ENCODE measurements at regions not wholly inside any gene's neighbourhood (a gene's known extent, or its start where the extent isn't known, plus 50 kb on each side); places are given as distances from the start of the nearest gene placed in this dataset.

- H2AFZ ChIP-seq (ENCODE audit: low read depth), result no peak overlapping the region
- H3K27me3 ChIP-seq (ENCODE audit: insufficient read depth, low read depth), result no peaks in the 10 kb centered on the region
- no peak overlapping the region for H3K4me2 ChIP-seq
- no peak for TF ChIP-seq CTCF (conservative IDR thresholded peaks at IDR 0.05; ENCODE audit: low read depth, low read length)
- H3K4me1 ChIP-seq (ENCODE audit: low read depth, poor library complexity, severe bottlenecking), result no peaks in the 10 kb centered on the region
- H3K36me3 ChIP-seq (ENCODE audit: insufficient read depth), result no peaks in the 10 kb centered on the region
- H3K79me2 ChIP-seq (ENCODE audit: insufficient read depth, low read depth), result no peaks in the 10 kb centered on the region
- no peak overlapping the region for H3K9ac ChIP-seq
- H4K20me1 ChIP-seq (ENCODE audit: insufficient read depth), result no peaks in the 10 kb centered on the region
- H3K27ac ChIP-seq, result no peak overlapping the region
- H3K4me3 ChIP-seq (IDR thresholded peaks at IDR 0.05; ENCODE audit: insufficient read depth, low read depth, low read length), result no peak overlapping the region
These were observed 309.7 kb upstream of the RBMS3 start for GRCh38 chr3:28971156-28971555.

GRCh38 chr3:28972921-28973320, 307.9 kb upstream of the RBMS3 start:
- no peak overlapping the region for H3K9ac ChIP-seq
- no peak for TF ChIP-seq CTCF (conservative IDR thresholded peaks at IDR 0.05; ENCODE audit: low read depth, low read length)
- H3K4me2 ChIP-seq, result no peak overlapping the region
- no peaks in the 10 kb centered on the region for H3K4me1 ChIP-seq (ENCODE audit: low read depth, poor library complexity, severe bottlenecking)
- no peak overlapping the region for H2AFZ ChIP-seq (ENCODE audit: low read depth)
- no peaks in the 10 kb centered on the region for H4K20me1 ChIP-seq (ENCODE audit: insufficient read depth)
- H3K36me3 ChIP-seq (ENCODE audit: insufficient read depth), result no peaks in the 10 kb centered on the region
- H3K27ac ChIP-seq, result no peak overlapping the region
- no peak overlapping the region for H3K4me3 ChIP-seq (IDR thresholded peaks at IDR 0.05; ENCODE audit: insufficient read depth, low read depth, low read length)
- no peaks in the 10 kb centered on the region for H3K79me2 ChIP-seq (ENCODE audit: insufficient read depth, low read depth)
- no peaks in the 10 kb centered on the region for H3K27me3 ChIP-seq (ENCODE audit: insufficient read depth, low read depth)

- no peak overlapping the region for H3K4me3 ChIP-seq (IDR thresholded peaks at IDR 0.05; ENCODE audit: insufficient read depth, low read depth, low read length)
- no peaks in the 10 kb centered on the region for H3K36me3 ChIP-seq (ENCODE audit: insufficient read depth)
- no peak for TF ChIP-seq CTCF (conservative IDR thresholded peaks at IDR 0.05; ENCODE audit: low read depth, low read length)
- H3K9ac ChIP-seq, result no peak overlapping the region
- H4K20me1 ChIP-seq (ENCODE audit: insufficient read depth), result no peaks in the 10 kb centered on the region
- H3K27me3 ChIP-seq (ENCODE audit: insufficient read depth, low read depth), result no peaks in the 10 kb centered on the region
- no peaks in the 10 kb centered on the region for H3K4me1 ChIP-seq (ENCODE audit: low read depth, poor library complexity, severe bottlenecking)
- no peaks in the 10 kb centered on the region for H3K79me2 ChIP-seq (ENCODE audit: insufficient read depth, low read depth)
- no peak overlapping the region for H3K27ac ChIP-seq
- H3K4me2 ChIP-seq, result no peak overlapping the region
- H2AFZ ChIP-seq (ENCODE audit: low read depth), result no peak overlapping the region
These were observed 307.3 kb upstream of the RBMS3 start for GRCh38 chr3:28973609-28974008.

GRCh38 chr3:28978092-28978491, 302.8 kb upstream of the RBMS3 start:
- Histone ChIP-seq H3K4me2 (no peak overlapping the region), H3K79me2 (ENCODE audit: insufficient read depth, low read depth) (no peaks in the 10 kb centered on the region), H2AFZ (ENCODE audit: low read depth) (no peak overlapping the region), H3K36me3 (ENCODE audit: insufficient read depth) (no peaks in the 10 kb centered on the region), H3K9ac (no peak overlapping the region), H3K4me1 (ENCODE audit: low read depth, poor library complexity, severe bottlenecking) (no peaks in the 10 kb centered on the region), H3K27me3 (ENCODE audit: insufficient read depth, low read depth) (no peaks in the 10 kb centered on the region), H4K20me1 (ENCODE audit: insufficient read depth) (no peaks in the 10 kb centered on the region), H3K27ac (no peak overlapping the region), H3K4me3 (IDR thresholded peaks at IDR 0.05; ENCODE audit: insufficient read depth, low read depth, low read length) (no peak overlapping the region)
- TF ChIP-seq CTCF (conservative IDR thresholded peaks at IDR 0.05; ENCODE audit: low read depth, low read length), result no peak

GRCh38 chr3:28980131-28980530, 300.7 kb upstream of the RBMS3 start:
- Histone ChIP-seq H3K27ac (no peak overlapping the region), H3K4me1 (ENCODE audit: low read depth, poor library complexity, severe bottlenecking) (no peaks in the 10 kb centered on the region), H3K79me2 (ENCODE audit: insufficient read depth, low read depth) (no peaks in the 10 kb centered on the region)

More at GRCh38 chr3:28980131-28980530, 300.7 kb upstream of the RBMS3 start:
- no peak overlapping the region for H3K4me3 ChIP-seq (IDR thresholded peaks at IDR 0.05; ENCODE audit: insufficient read depth, low read depth, low read length)
- no peak overlapping the region for H3K9ac ChIP-seq
- TF ChIP-seq CTCF (conservative IDR thresholded peaks at IDR 0.05; ENCODE audit: low read depth, low read length), result no peak
- H2AFZ ChIP-seq (ENCODE audit: low read depth), result no peak overlapping the region
- no peaks in the 10 kb centered on the region for H4K20me1 ChIP-seq (ENCODE audit: insufficient read depth)
- no peak overlapping the region for H3K4me2 ChIP-seq
- no peaks in the 10 kb centered on the region for H3K27me3 ChIP-seq (ENCODE audit: insufficient read depth, low read depth)
- H3K36me3 ChIP-seq (ENCODE audit: insufficient read depth), result no peaks in the 10 kb centered on the region
